GM19463 (cell line): ENCODE measurements at regions not wholly inside any gene's neighbourhood (a gene's known extent, or its start where the extent isn't known, plus 50 kb on each side); places are given as distances from the start of the nearest gene placed in this dataset.

Source experiments
- ATAC-seq: cut with Tn5 transposase; IDR thresholded peaks from one replicate; pipeline ENCODE4 v1.9.1; 2021; ENCODE audit warnings: mild to moderate bottlenecking, moderate library complexity; ENCODE audit not compliant: unreplicated experiment

- no peak for ATAC-seq
Measured at GRCh38 chr1:39085174-39085573, 59.0 kb downstream of the NDUFS5 start.

- ATAC-seq = no peak
Measured at GRCh38 chr1:39086386-39086785, 60.2 kb downstream of the NDUFS5 start.

- ATAC-seq = no peak
Measured at GRCh38 chr1:39086865-39087409, 60.8 kb downstream of the NDUFS5 start.

- ATAC-seq = no peak
Measured at GRCh38 chr1:39087435-39087834, 61.3 kb downstream of the NDUFS5 start.

GRCh38 chr1:39088658-39089057 is 62.5 kb downstream of the NDUFS5 start:
- no peak for ATAC-seq

- ATAC-seq = no peak
Measured at GRCh38 chr1:39089931-39090521, 63.9 kb downstream of the NDUFS5 start.

- ATAC-seq = no peak
Measured at GRCh38 chr1:39090757-39091380, 64.7 kb downstream of the NDUFS5 start.

GRCh38 chr1:39091845-39092645 is 65.9 kb downstream of the NDUFS5 start:
- ATAC-seq = no peak

- ATAC-seq = no peak
Measured at GRCh38 chr1:39094685-39095084, 68.5 kb downstream of the NDUFS5 start.

- no peak for ATAC-seq
Measured at GRCh38 chr1:39098546-39099250, 72.5 kb downstream of the NDUFS5 start.

GRCh38 chr1:39102537-39103327 is 76.6 kb downstream of the NDUFS5 start:
- ATAC-seq = no peak

- ATAC-seq = no peak
Measured at GRCh38 chr1:39103328-39104157, 77.4 kb downstream of the NDUFS5 start.

- ATAC-seq = no peak
Measured at GRCh38 chr1:39104158-39105060, 78.3 kb downstream of the NDUFS5 start.

GRCh38 chr1:39105061-39105840 is 79.1 kb downstream of the NDUFS5 start:
- ATAC-seq = peak; percentile 43

GRCh38 chr1:39105841-39106765 is 80.0 kb downstream of the NDUFS5 start:
- peak; percentile 31 for ATAC-seq

- ATAC-seq = no peak
Measured at GRCh38 chr1:39106801-39107327, 80.7 kb downstream of the NDUFS5 start.
